NT2/D1 (cell line): ENCODE measurements at regions not wholly inside any gene's neighbourhood (a gene's known extent, or its start where the extent isn't known, plus 50 kb on each side); places are given as distances from the start of the nearest gene placed in this dataset.

Experiments used
- SUZ12 ChIP-seq: IDR thresholded peaks from 2 replicates; pipeline ENCODE4 v1.6.1; 2011; ENCODE audit not compliant: insufficient read length, insufficient read depth; ENCODE audit errors: extremely low read depth
- YY1 ChIP-seq: IDR thresholded peaks from 2 replicates; pipeline ENCODE4 v1.6.1; 2011; ENCODE audit not compliant: insufficient read length, insufficient read depth
- ZNF274 ChIP-seq: IDR thresholded peaks from 2 replicates; pipeline ENCODE4 v1.6.1; 2011; ENCODE audit warnings: mild to moderate bottlenecking, low read depth, low read length

DNA sequence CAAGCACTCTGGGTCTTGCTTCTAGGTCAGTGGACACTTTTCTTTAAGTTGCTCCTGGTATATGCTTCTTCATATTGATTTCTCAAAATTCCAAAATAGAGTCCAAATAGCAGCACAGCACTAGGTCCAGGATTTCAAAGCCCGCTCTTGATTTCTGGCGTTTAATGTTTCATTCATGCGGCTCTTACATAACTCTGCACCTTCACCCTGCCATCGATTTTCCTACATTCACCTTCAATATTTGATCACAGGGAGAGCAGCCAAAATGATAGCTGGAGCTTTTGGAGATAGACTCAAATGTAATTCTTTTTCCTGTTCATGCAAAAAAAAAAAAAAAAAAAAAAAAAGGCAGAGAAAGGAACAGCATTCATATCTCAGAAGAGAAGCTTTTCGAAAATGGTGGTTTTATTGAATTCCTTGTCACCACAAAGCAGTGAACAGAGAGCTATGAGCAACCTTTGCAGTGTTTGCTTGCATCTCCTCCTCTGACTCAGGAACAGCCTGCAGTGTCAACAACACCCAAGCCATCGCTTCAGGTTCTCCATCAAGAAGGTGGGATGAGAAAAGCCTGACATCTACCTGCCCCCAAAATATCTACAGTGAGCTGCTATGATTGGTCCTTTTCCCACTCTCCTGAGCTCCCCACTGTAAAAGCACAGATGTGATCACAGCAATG, 97.8 kb downstream of the MED10 start:
- TF ChIP-seq ZNF274 (no peak), YY1 (no peak), SUZ12 (no peak)
